LNCaP clone FGC (cell line): ENCODE measurements at regions not wholly inside any gene's neighbourhood (a gene's known extent, or its start where the extent isn't known, plus 50 kb on each side); places are given as distances from the start of the nearest gene placed in this dataset.
A peak's percentile ranks its signal among the peaks of the same experiment; 100 is the strongest.

Experiments used
- DNase-seq: peaks from one replicate; pipeline ENCODE4 v3.0.0-alpha.2; 2011; ENCODE audit warnings: low read depth
- H3K4me3 ChIP-seq: 2 replicates; pipeline ENCODE4 v1.5.1; 2011; ENCODE audit warnings: mild to moderate bottlenecking, low read depth, low read length, control low read depth
- CTCF ChIP-seq: IDR thresholded peaks from 2 replicates; pipeline ENCODE4 v1.5.1; 2012; ENCODE audit warnings: mild to moderate bottlenecking; ENCODE audit not compliant: control insufficient read depth, insufficient read depth; ENCODE audit errors: extremely low read depth

GRCh38 chr3:59341459-59341858 is 291.6 kb upstream of the CFAP20DC start:
- no peak for TF ChIP-seq CTCF
- DNase-seq, result no peak
- H3K4me3 ChIP-seq, result no peak overlapping the region

- no peak overlapping the region for H3K4me3 ChIP-seq
- no peak for DNase-seq
Observed at GRCh38 chr3:59339818-59340217, 290.0 kb upstream of the CFAP20DC start.

GRCh38 chr3:59338934-59339333 is 289.1 kb upstream of the CFAP20DC start:
- DNase-seq, result no peak
- no peak for TF ChIP-seq CTCF
- no peak overlapping the region for H3K4me3 ChIP-seq

More at GRCh38 chr3:59339818-59340217, 290.0 kb upstream of the CFAP20DC start:
- no peak for TF ChIP-seq CTCF

GRCh38 chr3:59335338-59335737 is 285.5 kb upstream of the CFAP20DC start:
- DNase-seq, result no peak
- TF ChIP-seq CTCF, result no peak
- no peak overlapping the region for H3K4me3 ChIP-seq

- no peak for DNase-seq
- no peak for TF ChIP-seq CTCF
- no peak overlapping the region for H3K4me3 ChIP-seq
Observed at GRCh38 chr3:59334585-59334984, 284.8 kb upstream of the CFAP20DC start.

GRCh38 chr3:59327376-59327808 is 277.6 kb upstream of the CFAP20DC start:
- no peak for DNase-seq
- TF ChIP-seq CTCF, result no peak

GRCh38 chr3:59326246-59327024 is 276.6 kb upstream of the CFAP20DC start:
- H3K4me3 ChIP-seq, result no peak overlapping the region
- TF ChIP-seq CTCF, result 0 out of 2 replicates have a peak, but pooled peaks have one; percentile 7
- no peak for DNase-seq

More at GRCh38 chr3:59327376-59327808, 277.6 kb upstream of the CFAP20DC start:
- H3K4me3 ChIP-seq, result no peak overlapping the region
